ENCODE measurements at regions not wholly inside any gene's neighbourhood (a gene's known extent, or its start where the extent isn't known, plus 50 kb on each side); places are given as distances from the start of the nearest gene placed in this dataset.

GRCh38 chr2:123463886-123464285, 561.2 kb upstream of the CNTNAP5 start:
- no peaks in the 10 kb centered on the region for H3K9me3 ChIP-seq
- FAIRE-seq (no peak), DNase-seq (ENCODE audit: low read depth in 1 of 2, low spot score in 1 of 2) (no peak), ATAC-seq (no peak)
- no peak for TF ChIP-seq NFE2L2 (conservative IDR thresholded peaks at IDR 0.05; ENCODE audit: low read length)
- no peak for TF ChIP-seq ZSCAN20 (CRISPR knock-in tag; IDR thresholded peaks at IDR 0.05)
- no peak for TF ChIP-seq NPAS2 (CRISPR knock-in tag; IDR thresholded peaks at IDR 0.05; ENCODE audit: borderline replicate concordance)
- no peak for TF ChIP-seq MAX (IDR thresholded peaks at IDR 0.05)
- no peak for TF ChIP-seq JUNB (IDR thresholded peaks at IDR 0.05)
- TF ChIP-seq POLR2A (IDR thresholded peaks at IDR 0.05; ENCODE audit: low read length) = no peak
- TF ChIP-seq REST (IDR thresholded peaks at IDR 0.05) = no peak
- TF ChIP-seq BCL3 (IDR thresholded peaks at IDR 0.05) = no peak
- no peak for TF ChIP-seq EHMT2 (IDR thresholded peaks at IDR 0.05; ENCODE audit: low read depth)
- TF ChIP-seq EHF (CRISPR knock-in tag; IDR thresholded peaks at IDR 0.05) = no peak
- no peak for TF ChIP-seq GATA3 (IDR thresholded peaks at IDR 0.05; ENCODE audit: borderline replicate concordance)
- no peak overlapping the region for H3K4me3 ChIP-seq
- H3K27ac ChIP-seq = no peak overlapping the region
- no peaks in the 10 kb centered on the region for H3K4me1 ChIP-seq
- no peak overlapping the region for H3K4me2 ChIP-seq
- ChIA-PET CTCF (no interaction called here), POLR2A (no interaction called here)

GRCh38 chr2:123468071-123468470, 557.0 kb upstream of the CNTNAP5 start:
- CTCF ChIA-PET = no interaction called here
- FAIRE-seq = no peak
- 0% methylated on average over 1 of the region's 1 CpG for WGBS (ENCODE audit: missing lambda C conversion rate)
- TF ChIP-seq POLR2AphosphoS2 (conservative IDR thresholded peaks at IDR 0.05; ENCODE audit: low read length) (no peak), KDM1A (IDR thresholded peaks at IDR 0.05; ENCODE audit: low read depth) (no peak), HEYL (CRISPR knock-in tag; IDR thresholded peaks at IDR 0.05) (no peak), RCOR1 (IDR thresholded peaks at IDR 0.05; ENCODE audit: low read depth, low read length) (no peak), ELK1 (IDR thresholded peaks at IDR 0.05; ENCODE audit: low read depth, low read length) (no peak), USF2 (IDR thresholded peaks at IDR 0.05) (no peak), BCL3 (IDR thresholded peaks at IDR 0.05) (no peak), FOSB (CRISPR knock-in tag; IDR thresholded peaks at IDR 0.05) (no peak), BHLHE40 (IDR thresholded peaks at IDR 0.05; ENCODE audit: low read depth, low read length) (no peak), HMGXB4 (CRISPR knock-in tag; IDR thresholded peaks at IDR 0.05; ENCODE audit: borderline replicate concordance) (no peak), ZSCAN20 (CRISPR knock-in tag; IDR thresholded peaks at IDR 0.05) (no peak), FOSL2 (IDR thresholded peaks at IDR 0.05) (no peak), FOSL2 (CRISPR knock-in tag; IDR thresholded peaks at IDR 0.05) (no peak), SREBF2 (IDR thresholded peaks at IDR 0.05) (no peak), JUN (IDR thresholded peaks at IDR 0.05) (no peak), HOXB13 (CRISPR knock-in tag; IDR thresholded peaks at IDR 0.05; ENCODE audit: low read depth) (no peak), MAFK (IDR thresholded peaks at IDR 0.05; ENCODE audit: partially characterized antibody) (no peak), RARB (CRISPR knock-in tag; IDR thresholded peaks at IDR 0.05) (no peak)

More at GRCh38 chr2:123468071-123468470, 557.0 kb upstream of the CNTNAP5 start:
- Histone ChIP-seq H3K4me3 (no peak overlapping the region), H3K27ac (no peak overlapping the region), H3K4me1 (no peaks in the 10 kb centered on the region), H3K9me3 (no peaks in the 10 kb centered on the region; the same call in 2 of the 3 replicates), H3K4me2 (no peak overlapping the region)
- POLR2A ChIA-PET = no interaction called here
- no peak for DNase-seq (ENCODE audit: low read depth in 1 of 2, low spot score in 1 of 2)
- ATAC-seq = no peak
